ENCODE measurements at regions not wholly inside any gene's neighbourhood (a gene's known extent, or its start where the extent isn't known, plus 50 kb on each side); places are given as distances from the start of the nearest gene placed in this dataset.

DNA sequence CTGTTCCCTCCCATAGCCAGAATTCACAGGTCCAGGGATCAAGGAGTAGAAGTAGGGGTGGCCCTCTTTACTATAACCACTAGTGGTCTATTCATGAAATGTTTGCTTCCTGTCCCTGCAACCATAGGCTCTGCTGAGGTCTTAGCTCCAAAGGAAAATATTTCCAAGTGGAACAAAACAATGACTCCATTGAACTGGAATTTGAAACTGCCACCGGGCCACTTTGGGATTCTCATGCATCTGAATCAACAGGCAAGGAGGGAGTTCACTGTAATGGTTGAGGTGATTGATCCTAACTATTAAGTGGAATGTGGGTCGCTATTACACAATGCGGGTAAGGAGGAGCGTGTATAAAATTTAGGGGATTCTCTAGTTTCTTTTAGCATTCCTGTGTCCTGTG, 197.0 kb downstream of the ETNK1 start:
- no peak for TF ChIP-seq CTCF (IDR thresholded peaks at IDR 0.05 in 8 of 11, conservative IDR thresholded peaks at IDR 0.05 in 3 of 11)
- TF ChIP-seq POLR2AphosphoS5 (IDR thresholded peaks at IDR 0.05) = no peak

All from spleen (tissue), 7 donors.